ENCODE measurements at regions not wholly inside any gene's neighbourhood (a gene's known extent, or its start where the extent isn't known, plus 50 kb on each side); places are given as distances from the start of the nearest gene placed in this dataset.
A peak's percentile ranks its signal among the peaks of the same experiment; 100 is the strongest.
"Not testable (repeated sequence)": the region's sequence is repeated elsewhere in the genome, so short reads cannot be mapped to it uniquely, and the experiment has no call there.

GRCh38 chr4:114304567-114304966 lies 294.0 kb upstream of the UGT8 start:
- WGBS, 10 experiments = 0 to 100% (median 71%) methylated on average over 1 of the region's 1 CpG; no CpG with 5 or more reads in 3 of the 10 experiments

GRCh38 chr4:114306946-114307345 lies 291.7 kb upstream of the UGT8 start:
- in situ Hi-C loops (cut with MboI; ENCODE audit: low pct_unique_long_range_greater_than_20kb in 2 of 9, low sequenced_read_pairs in 9 of 9, unreplicated experiment in 9 of 9) = no loop called here
- Histone ChIP-seq H3K4me3 (no peak overlapping the region), H3K4me1 (replicated peaks in 1 of 2) (no peaks in the 10 kb centered on the region), H3K27ac (no peak overlapping the region)
- no peak for ATAC-seq (replicated peaks in 6 of 8)
- WGBS, 10 experiments = 50 to 100% (median 77%) methylated on average over 1 to 2 of the region's 2 CpGs; no CpG with 5 or more reads in 2 of the 10 experiments

More at GRCh38 chr4:114304567-114304966, 294.0 kb upstream of the UGT8 start:
- no peak for ATAC-seq (replicated peaks in 6 of 8)
- H3K4me3 ChIP-seq = no peak overlapping the region
- in situ Hi-C loops (cut with MboI; ENCODE audit: low pct_unique_long_range_greater_than_20kb in 2 of 9, low sequenced_read_pairs in 9 of 9, unreplicated experiment in 9 of 9) = no loop called here
- no peaks in the 10 kb centered on the region for H3K4me1 ChIP-seq (replicated peaks in 1 of 2)
- no peak overlapping the region for H3K27ac ChIP-seq

DNA sequence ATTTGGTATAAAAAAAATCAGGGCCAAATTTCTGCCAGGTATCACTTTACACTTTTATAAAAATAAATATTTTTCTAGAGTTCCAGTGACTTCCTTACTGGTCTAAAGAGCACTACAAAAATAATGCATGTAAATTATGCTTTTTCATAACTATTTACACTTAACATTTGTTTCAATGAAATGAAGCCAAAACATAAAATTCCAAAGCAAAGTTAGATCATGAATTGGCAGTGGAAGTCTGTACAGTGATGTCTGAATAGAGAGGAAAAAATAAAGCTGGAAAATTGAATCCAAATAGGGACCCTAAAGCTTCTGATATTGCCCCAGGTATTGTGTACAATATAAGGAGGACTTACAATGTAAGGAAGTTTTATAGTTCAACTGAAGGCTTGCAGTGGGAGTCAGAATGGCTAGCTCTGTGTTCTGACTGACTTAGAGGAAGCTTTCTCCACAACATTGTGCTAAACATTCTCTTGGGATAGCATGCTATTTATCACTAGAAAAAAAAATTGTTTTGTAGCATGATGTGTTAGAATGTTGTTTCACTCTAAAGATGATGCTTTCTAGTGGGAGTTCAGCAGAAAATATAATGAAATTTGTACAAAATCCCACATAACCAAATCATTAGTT lies 288.2 kb upstream of the UGT8 start:
- no peak overlapping the region for H3K27ac ChIP-seq
- ATAC-seq (replicated peaks in 6 of 8) = no peak
- in situ Hi-C loops (cut with MboI; ENCODE audit: low pct_unique_long_range_greater_than_20kb in 2 of 9, low sequenced_read_pairs in 9 of 9, unreplicated experiment in 9 of 9) = no loop called here
- H3K4me3 ChIP-seq = no peak overlapping the region
- no peaks in the 10 kb centered on the region for H3K4me1 ChIP-seq (replicated peaks in 1 of 2)

GRCh38 chr4:114311787-114312186 lies 286.8 kb upstream of the UGT8 start:
- Histone ChIP-seq H3K4me3 (no peak overlapping the region), H3K4me1 (replicated peaks in 1 of 2) (no peaks in the 10 kb centered on the region), H3K27ac (no peak overlapping the region)
- in situ Hi-C loops (cut with MboI; ENCODE audit: low pct_unique_long_range_greater_than_20kb in 2 of 9, low sequenced_read_pairs in 9 of 9, unreplicated experiment in 9 of 9) = no loop called here
- WGBS, 10 experiments = 40 to 100% (median 80%) methylated on average over 1 to 4 of the region's 4 CpGs; no CpG with 5 or more reads in 2 of the 10 experiments
- no peak for ATAC-seq (replicated peaks in 6 of 8)

GRCh38 chr4:114312338-114312737 lies 286.3 kb upstream of the UGT8 start:
- no peak for ATAC-seq (replicated peaks in 6 of 8)

GRCh38 chr4:114316789-114317188 lies 281.8 kb upstream of the UGT8 start:
- Histone ChIP-seq H3K4me1 (replicated peaks in 1 of 2) (no peaks in the 10 kb centered on the region), H3K27ac (no peak overlapping the region), H3K4me3 (no peak overlapping the region)
- ATAC-seq (replicated peaks in 6 of 8) = no peak
- in situ Hi-C loops (cut with MboI; ENCODE audit: low pct_unique_long_range_greater_than_20kb in 2 of 9, low sequenced_read_pairs in 9 of 9, unreplicated experiment in 9 of 9) = no loop called here

More at GRCh38 chr4:114312338-114312737, 286.3 kb upstream of the UGT8 start:
- Histone ChIP-seq H3K4me3 (no peak overlapping the region), H3K27ac (no peak overlapping the region), H3K4me1 (replicated peaks in 1 of 2) (no peaks in the 10 kb centered on the region)
- WGBS, 10 experiments = 69 to 100% (median 86%) methylated on average over 1 to 3 of the region's 3 CpGs; no CpG with 5 or more reads in 6 of the 10 experiments
- in situ Hi-C loops (cut with MboI; ENCODE audit: low pct_unique_long_range_greater_than_20kb in 2 of 9, low sequenced_read_pairs in 9 of 9, unreplicated experiment in 9 of 9) = no loop called here

GRCh38 chr4:114317564-114317963 lies 281.0 kb upstream of the UGT8 start:
- Histone ChIP-seq H3K27ac (no peak overlapping the region), H3K4me1 (replicated peaks in 1 of 2) (no peaks in the 10 kb centered on the region), H3K4me3 (no peak overlapping the region)
- no peak for ATAC-seq (replicated peaks in 6 of 8)
- WGBS, 10 experiments = 63 to 100% (median 92%) methylated on average over 1 to 2 of the region's 2 CpGs
- in situ Hi-C loops (cut with MboI; ENCODE audit: low pct_unique_long_range_greater_than_20kb in 2 of 9, low sequenced_read_pairs in 9 of 9, unreplicated experiment in 9 of 9) = no loop called here

DNA sequence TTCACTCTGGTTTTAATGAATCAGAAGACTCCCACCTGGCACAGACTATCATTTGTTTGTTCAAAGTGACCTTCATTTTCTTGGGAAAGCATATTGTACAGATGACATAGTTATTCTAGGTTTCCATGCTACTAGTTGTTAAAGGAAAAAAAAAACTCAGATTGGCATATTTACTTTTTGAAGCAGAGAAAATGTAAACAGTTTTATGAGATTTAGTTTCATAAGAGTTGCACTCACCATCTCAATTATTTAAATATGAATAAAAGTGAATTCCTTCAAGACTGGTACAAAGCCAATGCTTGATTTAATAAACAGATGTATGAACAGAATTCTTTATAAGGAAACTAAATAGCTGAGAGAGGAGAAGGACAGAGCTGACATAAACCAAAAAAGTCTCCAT lies 280.3 kb upstream of the UGT8 start:
- H3K27ac ChIP-seq = no peak overlapping the region
- H3K4me1 ChIP-seq (replicated peaks in 1 of 2) = no peaks in the 10 kb centered on the region
- no peak for ATAC-seq (replicated peaks in 6 of 8)
- no peak overlapping the region for H3K4me3 ChIP-seq
- in situ Hi-C loops (cut with MboI; ENCODE audit: low pct_unique_long_range_greater_than_20kb in 2 of 9, low sequenced_read_pairs in 9 of 9, unreplicated experiment in 9 of 9) = no loop called here

DNA sequence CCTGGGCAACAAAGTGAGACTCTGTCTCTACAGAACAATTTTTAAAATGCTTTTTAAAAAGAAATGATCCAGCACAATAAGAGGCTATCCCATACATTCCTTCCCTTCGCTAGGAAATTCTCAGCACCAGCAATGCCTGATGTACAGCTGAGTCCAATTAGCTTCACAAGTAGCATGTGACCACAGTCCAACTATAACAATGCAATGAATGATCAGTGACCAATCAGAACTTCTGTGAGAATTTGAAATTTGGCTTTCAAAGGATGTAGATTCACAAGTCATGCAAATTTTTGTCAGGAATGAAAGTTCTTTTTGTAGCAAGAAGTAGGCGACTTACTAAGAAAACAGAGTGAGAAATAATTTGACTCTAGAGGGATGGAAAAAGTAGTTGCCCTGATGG lies 278.5 kb upstream of the UGT8 start:
- no peaks in the 10 kb centered on the region for H3K4me1 ChIP-seq (replicated peaks in 1 of 2)
- no peak for ATAC-seq (replicated peaks in 6 of 8)
- WGBS, 10 experiments = 43 to 100% (median 100%) methylated on average over 1 to 2 of the region's 2 CpGs
- H3K4me3 ChIP-seq = no peak overlapping the region
- in situ Hi-C loops (cut with MboI; ENCODE audit: low pct_unique_long_range_greater_than_20kb in 2 of 9, low sequenced_read_pairs in 9 of 9, unreplicated experiment in 9 of 9) = no loop called here
- no peak overlapping the region for H3K27ac ChIP-seq

DNA sequence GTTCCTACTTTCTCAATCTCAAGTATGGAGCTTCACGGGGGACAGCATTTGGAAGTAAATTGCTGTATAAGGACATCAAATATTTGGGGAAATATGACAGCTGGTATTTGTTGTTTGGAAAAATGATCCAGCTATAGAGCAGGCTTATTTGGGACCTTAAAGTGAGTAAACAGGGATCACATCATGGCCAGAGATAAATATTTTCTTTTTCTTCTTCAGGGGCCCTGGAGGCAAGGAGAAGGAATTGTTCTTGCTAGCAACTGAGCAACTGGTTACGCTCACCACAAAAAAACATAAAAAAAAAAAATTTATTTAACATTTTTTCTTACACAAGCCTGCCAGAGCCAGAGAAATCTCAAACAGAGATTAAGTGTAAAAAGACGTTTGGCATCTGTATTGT lies 277.2 kb upstream of the UGT8 start:
- 57 to 100% (median 93%) methylated on average over 1 to 3 of the region's 3 CpGs for WGBS, 10 experiments
- no peak overlapping the region for H3K27ac ChIP-seq
- H3K4me3 ChIP-seq = no peak overlapping the region
- in situ Hi-C loops (cut with MboI; ENCODE audit: low pct_unique_long_range_greater_than_20kb in 2 of 9, low sequenced_read_pairs in 9 of 9, unreplicated experiment in 9 of 9) = no loop called here
- ATAC-seq (replicated peaks in 6 of 8) = no peak
- no peaks in the 10 kb centered on the region for H3K4me1 ChIP-seq (replicated peaks in 1 of 2)

DNA sequence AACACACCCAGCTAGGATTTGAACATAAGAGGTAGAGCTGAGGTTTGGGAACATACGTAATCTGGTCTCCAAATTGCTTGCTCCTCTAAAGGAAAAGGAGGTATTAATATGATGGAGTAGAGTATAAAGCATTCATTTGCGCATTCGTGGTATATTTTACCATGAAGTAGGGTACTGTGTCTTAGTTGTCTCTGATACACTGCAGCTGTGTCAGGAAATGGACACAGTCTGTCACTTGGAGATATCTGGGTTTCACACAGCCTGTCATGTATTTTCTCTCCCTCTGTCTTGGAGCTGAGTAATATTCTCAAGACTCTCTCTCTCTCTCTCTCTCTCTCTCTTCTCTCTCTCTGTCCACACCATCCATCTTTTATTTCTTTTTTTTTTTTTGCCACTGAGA lies 274.8 kb upstream of the UGT8 start:
- H3K4me1 ChIP-seq (replicated peaks in 1 of 2) = no peaks in the 10 kb centered on the region
- WGBS, 10 experiments = 29 to 100% (median 76%) methylated on average over 1 to 3 of the region's 3 CpGs; no CpG with 5 or more reads in 2 of the 10 experiments
- H3K4me3 ChIP-seq = no peak overlapping the region
- in situ Hi-C loops (cut with MboI; ENCODE audit: low pct_unique_long_range_greater_than_20kb in 2 of 9, low sequenced_read_pairs in 9 of 9, unreplicated experiment in 9 of 9) = no loop called here
- no peak overlapping the region for H3K27ac ChIP-seq
- no peak for ATAC-seq (replicated peaks in 6 of 8)

DNA sequence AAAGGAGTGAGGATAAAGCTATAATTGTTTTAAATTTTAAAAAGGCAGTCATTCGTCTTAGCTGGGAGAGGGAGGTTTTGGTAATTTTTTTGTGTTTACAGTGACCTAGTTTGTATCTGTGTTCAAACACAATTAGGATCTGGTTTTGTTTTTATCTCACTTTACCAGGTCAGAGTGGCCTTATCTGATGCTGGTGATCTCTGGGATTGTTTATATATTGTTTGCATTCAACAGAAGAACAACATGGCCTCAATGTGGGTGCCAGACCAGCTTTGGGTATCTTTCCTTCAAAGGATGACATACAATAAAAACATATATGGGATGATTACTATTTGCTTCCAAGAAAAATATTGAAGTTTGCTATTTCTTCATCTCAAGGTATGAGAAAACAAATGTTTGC lies 272.2 kb upstream of the UGT8 start:
- in situ Hi-C loops (cut with MboI; ENCODE audit: low pct_unique_long_range_greater_than_20kb in 2 of 9, low sequenced_read_pairs in 9 of 9, unreplicated experiment in 9 of 9) = no loop called here
- Histone ChIP-seq H3K4me1 (replicated peaks in 1 of 2) (no peaks in the 10 kb centered on the region), H3K27ac (no peak overlapping the region), H3K4me3 (no peak overlapping the region)
- no peak for ATAC-seq (replicated peaks in 6 of 8)
- WGBS, 10 experiments = 14 to 100% (median 68%) methylated on average over 1 of the region's 1 CpG; no CpG with 5 or more reads in 2 of the 10 experiments

DNA sequence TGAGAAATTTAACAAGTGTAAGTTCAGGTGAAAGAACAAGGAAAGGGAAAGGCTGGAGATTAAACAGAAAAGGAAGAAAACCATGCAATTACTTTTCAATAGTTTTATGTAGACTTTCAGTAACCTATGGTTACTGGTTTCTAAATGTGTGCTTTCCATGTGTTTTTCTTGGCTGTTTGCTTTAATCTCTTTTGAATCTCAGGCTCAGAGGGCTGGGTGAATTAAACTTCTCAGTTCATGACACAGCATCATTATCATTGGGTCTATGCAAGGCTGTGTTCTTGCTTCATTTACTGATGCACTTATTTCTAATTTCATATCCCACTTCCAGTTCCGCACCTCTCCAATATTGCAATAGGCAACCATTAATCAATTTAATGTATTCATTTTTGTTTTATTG lies 266.5 kb upstream of the UGT8 start:
- WGBS, 10 experiments = 83 to 100% (median 100%) methylated on average over 1 of the region's 1 CpG
- in situ Hi-C loops (cut with MboI; ENCODE audit: low pct_unique_long_range_greater_than_20kb in 2 of 9, low sequenced_read_pairs in 9 of 9, unreplicated experiment in 9 of 9) = no loop called here
- H3K27ac ChIP-seq = no peak overlapping the region
- ATAC-seq (replicated peaks in 6 of 8) = peak in 2 of 8 experiments; percentile 78 to 81
- H3K4me1 ChIP-seq (replicated peaks in 1 of 2) = peaks cover 0 to 10% of the 10 kb centered on the region in 2 donors
- H3K4me3 ChIP-seq = no peak overlapping the region

DNA sequence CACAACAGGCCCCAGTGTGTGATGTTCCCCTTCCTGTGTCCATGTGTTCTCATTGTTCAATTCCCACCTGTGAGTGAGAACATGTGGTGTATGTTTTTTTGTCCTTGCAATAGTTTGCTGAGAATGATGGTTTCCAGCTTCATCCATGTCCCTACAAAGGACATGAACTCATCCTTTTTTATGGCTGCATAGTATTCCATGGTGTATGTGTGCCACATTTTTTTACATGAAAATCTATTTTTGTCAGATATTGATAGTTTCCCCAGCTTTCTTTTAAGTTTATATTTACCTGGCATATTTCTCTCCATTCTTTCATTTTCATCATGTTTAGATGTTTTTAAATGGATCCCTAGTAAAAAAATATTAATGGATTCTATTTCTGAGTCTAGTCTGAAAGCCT lies 264.2 kb upstream of the UGT8 start:
- H3K4me3 ChIP-seq; ATAC-seq (replicated peaks in 6 of 8); H3K27ac ChIP-seq; in situ Hi-C loops (cut with MboI; ENCODE audit: low pct_unique_long_range_greater_than_20kb in 2 of 9, low sequenced_read_pairs in 9 of 9, unreplicated experiment in 9 of 9): not testable (repeated sequence)
- H3K4me1 ChIP-seq (replicated peaks in 1 of 2) = peaks cover 0 to 10% of the 10 kb centered on the region in 2 donors
